Right lobe of liver (tissue), 4 donors: ENCODE measurements at regions not wholly inside any gene's neighbourhood (a gene's known extent, or its start where the extent isn't known, plus 50 kb on each side); places are given as distances from the start of the nearest gene placed in this dataset.

ENCODE experiments used
- CTCF ChIP-seq, 4 donors: fragments of 200-600 bp in 3 of 4; fragments of 450-650 bp in 1 of 4; IDR thresholded peaks; one replicate each; pipeline versions ENCODE4 v1.5.1 to v1.8.0; 2016 to 2022; ENCODE audit warnings: antibody characterized with exemption in 4 of 4, mild to moderate bottlenecking in 2 of 4
- POLR2A ChIP-seq: fragments of 450-650 bp; IDR thresholded peaks from one replicate; pipeline ENCODE4 v1.6.1; 2017; ENCODE audit warnings: antibody characterized with exemption, mild to moderate bottlenecking
- donor health status: DM: no; HTN: no; CAD: no.
- donor health status: DM: no; HTN: no; CAD: no.
- donor health status: DM: no; HTN: yes; CAD: no.

GRCh38 chr6:144823131-144823530, 538.0 kb downstream of the UTRN start:
- TF ChIP-seq CTCF (IDR thresholded peaks at IDR 0.05) (no peak), POLR2A (no peak)
